HepG2 (cell line): ENCODE measurements at regions not wholly inside any gene's neighbourhood (a gene's known extent, or its start where the extent isn't known, plus 50 kb on each side); places are given as distances from the start of the nearest gene placed in this dataset.

ENCODE experiments used
- ATAC-seq: fragments of 200-7000 bp; cut with Tn5 transposase; 3 replicates; pipeline ENCODE4 v1.9.1; 2020; ENCODE audit warnings: mild to moderate bottlenecking, moderate library complexity
- BruUV-seq: library from RNA; stranded (reverse); fragments of 400-500 nt; replicated peaks from 2 replicates; lab custom pipeline; 2021; lab: Mats Ljungman, UMichigan
- CTCF ChIA-PET: fragments of 300-600 bp; formaldehyde crosslinking; extraction: SDS; loops from one replicate; lab custom pipeline; 2021; ENCODE audit warnings: low total read pairs, inconsistent platforms, low intra/inter-chr PET ratio; lab: Yijun Ruan, JAX
- POLR2A ChIA-PET: fragments of 350-600 bp; sonication (Branson Sonifier 250); formaldehyde crosslinking; loops from one replicate; lab custom pipeline; 2020; ENCODE audit warnings: antibody characterized with exemption, inconsistent platforms; lab: Yijun Ruan, JAX
- DNase-seq: peaks from one replicate; pipeline ENCODE4 v3.0.0-alpha.2; 2015; ENCODE audit warnings: low spot score
- FAIRE-seq: peaks from 3 replicates; lab custom pipeline; 2011; peaks lifted over from hg19 to GRCh38; lab: Jason Lieb, UNC
- H2AFZ ChIP-seq: one replicate; pipeline ENCODE4 v1.6.1; 2011; ENCODE audit warnings: low read length, inconsistent platforms
- H3K27ac ChIP-seq: fragments of 300-600 bp; 3 replicates; pipeline ENCODE4 v1.8.0; 2011; ENCODE audit warnings: mixed run types, mild to moderate bottlenecking, mixed read lengths, low read length, inconsistent platforms; ENCODE audit not compliant: insufficient read depth; ENCODE audit errors: extremely low read length
- H3K27me3 ChIP-seq, 2 experiments: fragments of 200-600 bp in 1 of 2; 2 replicates in 1 of 2; 3 replicates in 1 of 2; pipeline versions ENCODE4 v1.6.0 to v1.8.0; 2011; ENCODE audit warnings: low read length in 2 of 2, mild to moderate bottlenecking in 2 of 2, moderate library complexity in 2 of 2, inconsistent platforms in 1 of 2; ENCODE audit not compliant: insufficient read depth in 2 of 2, control insufficient read depth in 1 of 2
- H3K36me3 ChIP-seq, 2 experiments: fragments of 200-600 bp in 1 of 2; replicated peaks in 1 of 2; 2 replicates in 1 of 2; 3 replicates in 1 of 2; pipeline versions ENCODE4 v1.5.1 to v1.8.0; 2011; ENCODE audit warnings: low read length in 2 of 2, inconsistent platforms in 1 of 2; ENCODE audit not compliant: insufficient read depth in 2 of 2, control insufficient read depth in 1 of 2
- H3K4me1 ChIP-seq: 2 replicates; pipeline ENCODE4 v1.5.1; 2012; ENCODE audit warnings: low read length, inconsistent platforms; ENCODE audit not compliant: insufficient read depth
- H3K4me2 ChIP-seq: 2 replicates; pipeline ENCODE4 v1.6.0; 2011; ENCODE audit warnings: low read depth, low read length, inconsistent platforms
- H3K4me3 ChIP-seq, 3 experiments: fragments of 200-600 bp in 1 of 3; sonication (generic), shearing (Covaris generic) in 1 of 3; replicated peaks in 1 of 3; 2 replicates each; pipeline ENCODE4 v1.5.1; 2011 to 2016; ENCODE audit warnings: low read length in 3 of 3, inconsistent platforms in 2 of 3, low read depth in 2 of 3, mild to moderate bottlenecking in 2 of 3, control low read depth in 1 of 3, mixed read lengths in 1 of 3; ENCODE audit not compliant: insufficient read depth in 1 of 3
- H3K79me2 ChIP-seq: one replicate; pipeline ENCODE4 v1.6.1; 2011; ENCODE audit warnings: low read length, inconsistent platforms; ENCODE audit not compliant: insufficient read depth
- H3K9ac ChIP-seq: 2 replicates; pipeline ENCODE4 v1.6.0; 2011; ENCODE audit warnings: mild to moderate bottlenecking, low read depth, low read length, inconsistent platforms; ENCODE audit not compliant: insufficient read depth
- H3K9me3 ChIP-seq: 2 replicates; pipeline ENCODE4 v1.5.1; 2012; ENCODE audit warnings: mild to moderate bottlenecking, low read length
- H4K20me1 ChIP-seq: 2 replicates; pipeline ENCODE4 v1.6.0; 2011; ENCODE audit warnings: inconsistent platforms, mild to moderate bottlenecking, low read length, moderate library complexity; ENCODE audit not compliant: insufficient read depth
- NPAS2 ChIP-seq: sonication (generic); formaldehyde crosslinking; IDR thresholded peaks from 2 replicates; pipeline ENCODE4 v1.8.0; 2022; ENCODE audit warnings: mild to moderate bottlenecking, missing genetic modification reagents, borderline replicate concordance
- SP5 ChIP-seq: IDR thresholded peaks from 2 replicates; pipeline ENCODE4 v1.6.1; 2016; ENCODE audit warnings: low read depth, borderline replicate concordance
- TARDBP ChIP-seq: sonication (generic); formaldehyde crosslinking; IDR thresholded peaks from 2 replicates; pipeline ENCODE4 v1.8.0; 2022; ENCODE audit warnings: mild to moderate bottlenecking, missing genetic modification reagents
- TCF7 ChIP-seq: sonication (generic); IDR thresholded peaks from 2 replicates; pipeline ENCODE4 v1.6.1; 2016; ENCODE audit warnings: antibody characterized with exemption, low read depth
- ZMYM4 ChIP-seq: sonication (generic); formaldehyde crosslinking; IDR thresholded peaks from 2 replicates; pipeline ENCODE4 v1.8.1; 2023; ENCODE audit warnings: mild to moderate bottlenecking, missing genetic modification reagents
- ZNF276 ChIP-seq: sonication (generic); formaldehyde crosslinking; IDR thresholded peaks from 2 replicates; pipeline ENCODE4 v1.4.0; 2020; ENCODE audit warnings: mild to moderate bottlenecking, low read depth, missing genetic modification reagents
- ZNF282 ChIP-seq: fragments of 450-650 bp; IDR thresholded peaks from 2 replicates; pipeline ENCODE4 v1.6.1; 2018; ENCODE audit not compliant: partially characterized antibody
- ZNF335 ChIP-seq: sonication (generic); formaldehyde crosslinking; IDR thresholded peaks from 2 replicates; pipeline ENCODE4 v1.4.0; 2020; ENCODE audit warnings: missing genetic modification reagents
- ZNF543 ChIP-seq: sonication (generic); formaldehyde crosslinking; IDR thresholded peaks from 2 replicates; pipeline ENCODE4 v1.4.0; 2020; ENCODE audit warnings: mild to moderate bottlenecking, missing genetic modification reagents
- ZNF547 ChIP-seq: sonication (generic); formaldehyde crosslinking; IDR thresholded peaks from 2 replicates; pipeline ENCODE4 v1.5.1; 2020; ENCODE audit warnings: mild to moderate bottlenecking, missing genetic modification reagents
- ZNF709 ChIP-seq: sonication (generic); formaldehyde crosslinking; IDR thresholded peaks from 2 replicates; pipeline ENCODE4 v1.5.0; 2020; ENCODE audit warnings: mild to moderate bottlenecking, missing genetic modification reagents
- in situ Hi-C: cut with HindIII; loops from 2 replicates; pipeline ENCODE4 v1.10.0; 2017; ENCODE audit warnings: low pct_unique_long_range_greater_than_20kb; ENCODE audit not compliant: extremely low pct_ligation_motif_present
- intact Hi-C: fragments of 100-400 bp; cut with micrococcal nuclease; formaldehyde crosslinking; loops from one replicate; pipeline ENCODE4 v1.10.0; 2022; ENCODE audit not compliant: unreplicated experiment
- TF ChIP-seq, protein P1 (sequence below): IDR thresholded peaks from 2 replicates; pipeline ENCODE4 v1.4.0; 2020; ENCODE audit warnings: mild to moderate bottlenecking, missing genetic modification reagents
- TF ChIP-seq, protein P2 (sequence below): sonication (generic); formaldehyde crosslinking; IDR thresholded peaks from 2 replicates; pipeline ENCODE4 v1.8.0; 2023; ENCODE audit warnings: mild to moderate bottlenecking, missing genetic modification reagents
- TF ChIP-seq, protein P3 (sequence below): IDR thresholded peaks from 2 replicates; pipeline ENCODE4 v1.6.1; 2012; ENCODE audit warnings: low read length, improper control_type of control experiment

GRCh38 chr3:145448436-145448835 lies 712.5 kb downstream of the PLOD2 start (continued):
- TF ChIP-seq NPAS2 (CRISPR knock-in tag): no peak
- no peak for TF ChIP-seq ZMYM4 (CRISPR knock-in tag)
- TF ChIP-seq TARDBP (CRISPR knock-in tag): no peak
- no peak for TF ChIP-seq ZNF547
- TF ChIP-seq ZNF276: no peak

GRCh38 chr3:145450018-145450682 lies 710.8 kb downstream of the PLOD2 start:
- POLR2A ChIA-PET: no interaction called here
- Histone ChIP-seq H3K4me1 (no peaks in the 10 kb centered on the region), H3K9me3 (no peaks in the 10 kb centered on the region), H3K27me3 (no peaks in the 10 kb centered on the region), H2AFZ (no peak overlapping the region), H3K27ac (no peak overlapping the region), H3K4me3 (no peak overlapping the region), H3K4me2 (no peak overlapping the region), H3K9ac (no peak overlapping the region), H3K36me3 (no peaks in the 10 kb centered on the region), H4K20me1 (no peaks in the 10 kb centered on the region), H3K79me2 (no peaks in the 10 kb centered on the region)
- CTCF ChIA-PET: no interaction called here
- ATAC-seq: no peak
- no TSS peak for BruUV-seq
- in situ Hi-C loops (no loop called here), intact Hi-C loops (no loop called here)
- DNase-seq: no peak
- FAIRE-seq: no peak
- TF ChIP-seq, protein P1, sequence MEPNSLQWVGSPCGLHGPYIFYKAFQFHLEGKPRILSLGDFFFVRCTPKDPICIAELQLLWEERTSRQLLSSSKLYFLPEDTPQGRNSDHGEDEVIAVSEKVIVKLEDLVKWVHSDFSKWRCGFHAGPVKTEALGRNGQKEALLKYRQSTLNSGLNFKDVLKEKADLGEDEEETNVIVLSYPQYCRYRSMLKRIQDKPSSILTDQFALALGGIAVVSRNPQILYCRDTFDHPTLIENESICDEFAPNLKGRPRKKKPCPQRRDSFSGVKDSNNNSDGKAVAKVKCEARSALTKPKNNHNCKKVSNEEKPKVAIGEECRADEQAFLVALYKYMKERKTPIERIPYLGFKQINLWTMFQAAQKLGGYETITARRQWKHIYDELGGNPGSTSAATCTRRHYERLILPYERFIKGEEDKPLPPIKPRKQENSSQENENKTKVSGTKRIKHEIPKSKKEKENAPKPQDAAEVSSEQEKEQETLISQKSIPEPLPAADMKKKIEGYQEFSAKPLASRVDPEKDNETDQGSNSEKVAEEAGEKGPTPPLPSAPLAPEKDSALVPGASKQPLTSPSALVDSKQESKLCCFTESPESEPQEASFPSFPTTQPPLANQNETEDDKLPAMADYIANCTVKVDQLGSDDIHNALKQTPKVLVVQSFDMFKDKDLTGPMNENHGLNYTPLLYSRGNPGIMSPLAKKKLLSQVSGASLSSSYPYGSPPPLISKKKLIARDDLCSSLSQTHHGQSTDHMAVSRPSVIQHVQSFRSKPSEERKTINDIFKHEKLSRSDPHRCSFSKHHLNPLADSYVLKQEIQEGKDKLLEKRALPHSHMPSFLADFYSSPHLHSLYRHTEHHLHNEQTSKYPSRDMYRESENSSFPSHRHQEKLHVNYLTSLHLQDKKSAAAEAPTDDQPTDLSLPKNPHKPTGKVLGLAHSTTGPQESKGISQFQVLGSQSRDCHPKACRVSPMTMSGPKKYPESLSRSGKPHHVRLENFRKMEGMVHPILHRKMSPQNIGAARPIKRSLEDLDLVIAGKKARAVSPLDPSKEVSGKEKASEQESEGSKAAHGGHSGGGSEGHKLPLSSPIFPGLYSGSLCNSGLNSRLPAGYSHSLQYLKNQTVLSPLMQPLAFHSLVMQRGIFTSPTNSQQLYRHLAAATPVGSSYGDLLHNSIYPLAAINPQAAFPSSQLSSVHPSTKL (CRISPR knock-in tag): no peak
- TF ChIP-seq SP5 (CRISPR knock-in tag): no peak
- TF ChIP-seq, protein P2, sequence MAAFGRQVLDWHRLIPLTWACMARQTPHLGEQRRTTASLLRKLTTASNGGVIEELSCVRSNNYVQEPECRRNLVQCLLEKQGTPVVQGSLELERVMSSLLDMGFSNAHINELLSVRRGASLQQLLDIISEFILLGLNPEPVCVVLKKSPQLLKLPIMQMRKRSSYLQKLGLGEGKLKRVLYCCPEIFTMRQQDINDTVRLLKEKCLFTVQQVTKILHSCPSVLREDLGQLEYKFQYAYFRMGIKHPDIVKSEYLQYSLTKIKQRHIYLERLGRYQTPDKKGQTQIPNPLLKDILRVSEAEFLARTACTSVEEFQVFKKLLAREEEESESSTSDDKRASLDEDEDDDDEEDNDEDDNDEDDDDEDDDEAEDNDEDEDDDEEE (CRISPR knock-in tag): no peak
- no peak for TF ChIP-seq ZNF335 (CRISPR knock-in tag)
- TF ChIP-seq ZNF282: no peak
- TF ChIP-seq ZNF543 (CRISPR knock-in tag): no peak
- TF ChIP-seq, protein P3, sequence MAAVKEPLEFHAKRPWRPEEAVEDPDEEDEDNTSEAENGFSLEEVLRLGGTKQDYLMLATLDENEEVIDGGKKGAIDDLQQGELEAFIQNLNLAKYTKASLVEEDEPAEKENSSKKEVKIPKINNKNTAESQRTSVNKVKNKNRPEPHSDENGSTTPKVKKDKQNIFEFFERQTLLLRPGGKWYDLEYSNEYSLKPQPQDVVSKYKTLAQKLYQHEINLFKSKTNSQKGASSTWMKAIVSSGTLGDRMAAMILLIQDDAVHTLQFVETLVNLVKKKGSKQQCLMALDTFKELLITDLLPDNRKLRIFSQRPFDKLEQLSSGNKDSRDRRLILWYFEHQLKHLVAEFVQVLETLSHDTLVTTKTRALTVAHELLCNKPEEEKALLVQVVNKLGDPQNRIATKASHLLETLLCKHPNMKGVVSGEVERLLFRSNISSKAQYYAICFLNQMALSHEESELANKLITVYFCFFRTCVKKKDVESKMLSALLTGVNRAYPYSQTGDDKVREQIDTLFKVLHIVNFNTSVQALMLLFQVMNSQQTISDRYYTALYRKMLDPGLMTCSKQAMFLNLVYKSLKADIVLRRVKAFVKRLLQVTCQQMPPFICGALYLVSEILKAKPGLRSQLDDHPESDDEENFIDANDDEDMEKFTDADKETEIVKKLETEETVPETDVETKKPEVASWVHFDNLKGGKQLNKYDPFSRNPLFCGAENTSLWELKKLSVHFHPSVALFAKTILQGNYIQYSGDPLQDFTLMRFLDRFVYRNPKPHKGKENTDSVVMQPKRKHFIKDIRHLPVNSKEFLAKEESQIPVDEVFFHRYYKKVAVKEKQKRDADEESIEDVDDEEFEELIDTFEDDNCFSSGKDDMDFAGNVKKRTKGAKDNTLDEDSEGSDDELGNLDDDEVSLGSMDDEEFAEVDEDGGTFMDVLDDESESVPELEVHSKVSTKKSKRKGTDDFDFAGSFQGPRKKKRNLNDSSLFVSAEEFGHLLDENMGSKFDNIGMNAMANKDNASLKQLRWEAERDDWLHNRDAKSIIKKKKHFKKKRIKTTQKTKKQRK: no peak
- no peak for TF ChIP-seq TCF7
- TF ChIP-seq ZNF709: no peak
